GM13977 (cell line): ENCODE measurements at regions not wholly inside any gene's neighbourhood (a gene's known extent, or its start where the extent isn't known, plus 50 kb on each side); places are given as distances from the start of the nearest gene placed in this dataset.

Experiments
- DNase-seq: peaks from one replicate; pipeline ENCODE4 v3.0.0; 2012; ENCODE audit warnings: low spot score
- in situ Hi-C: fragments of 300-500 bp; cut with MboI; formaldehyde crosslinking; loops from one replicate; pipeline ENCODE4 v1.12.0; 2022; ENCODE audit warnings: low sequenced_read_pairs, low pct_unique_long_range_greater_than_20kb, mixed read lengths, inconsistent platforms; ENCODE audit not compliant: unreplicated experiment
- TF ChIP-seq, protein P1 (sequence below): IDR thresholded peaks from 2 replicates; pipeline ENCODE4 v1.5.1; 2012; ENCODE audit warnings: mild to moderate bottlenecking, control low read depth; ENCODE audit not compliant: insufficient read depth; ENCODE audit errors: extremely low read depth, missing control alignments

DNA sequence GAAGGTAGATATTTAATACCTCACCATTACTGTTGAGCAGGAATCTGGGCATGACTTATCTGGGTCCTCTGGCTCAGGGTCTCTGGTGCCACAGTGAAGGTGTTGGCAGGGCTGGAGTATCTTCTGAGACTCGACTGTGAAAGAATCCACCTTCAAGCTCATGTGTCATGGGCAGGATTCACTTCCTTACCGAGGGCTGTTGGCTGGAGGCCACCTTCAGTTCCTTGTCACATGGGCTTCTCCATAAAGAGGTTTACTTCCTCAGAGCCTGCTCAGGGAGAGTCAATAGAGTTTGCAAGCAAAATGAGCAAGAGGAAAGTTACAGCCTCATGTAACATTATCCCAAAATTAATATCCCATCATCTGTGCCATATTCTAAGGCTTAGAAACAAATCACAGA lies 459.5 kb downstream of the NR2F2 start:
- TF ChIP-seq, protein P1, sequence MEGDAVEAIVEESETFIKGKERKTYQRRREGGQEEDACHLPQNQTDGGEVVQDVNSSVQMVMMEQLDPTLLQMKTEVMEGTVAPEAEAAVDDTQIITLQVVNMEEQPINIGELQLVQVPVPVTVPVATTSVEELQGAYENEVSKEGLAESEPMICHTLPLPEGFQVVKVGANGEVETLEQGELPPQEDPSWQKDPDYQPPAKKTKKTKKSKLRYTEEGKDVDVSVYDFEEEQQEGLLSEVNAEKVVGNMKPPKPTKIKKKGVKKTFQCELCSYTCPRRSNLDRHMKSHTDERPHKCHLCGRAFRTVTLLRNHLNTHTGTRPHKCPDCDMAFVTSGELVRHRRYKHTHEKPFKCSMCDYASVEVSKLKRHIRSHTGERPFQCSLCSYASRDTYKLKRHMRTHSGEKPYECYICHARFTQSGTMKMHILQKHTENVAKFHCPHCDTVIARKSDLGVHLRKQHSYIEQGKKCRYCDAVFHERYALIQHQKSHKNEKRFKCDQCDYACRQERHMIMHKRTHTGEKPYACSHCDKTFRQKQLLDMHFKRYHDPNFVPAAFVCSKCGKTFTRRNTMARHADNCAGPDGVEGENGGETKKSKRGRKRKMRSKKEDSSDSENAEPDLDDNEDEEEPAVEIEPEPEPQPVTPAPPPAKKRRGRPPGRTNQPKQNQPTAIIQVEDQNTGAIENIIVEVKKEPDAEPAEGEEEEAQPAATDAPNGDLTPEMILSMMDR, result no peak
- DNase-seq, result no peak
- in situ Hi-C loops, result no loop called here

DNA sequence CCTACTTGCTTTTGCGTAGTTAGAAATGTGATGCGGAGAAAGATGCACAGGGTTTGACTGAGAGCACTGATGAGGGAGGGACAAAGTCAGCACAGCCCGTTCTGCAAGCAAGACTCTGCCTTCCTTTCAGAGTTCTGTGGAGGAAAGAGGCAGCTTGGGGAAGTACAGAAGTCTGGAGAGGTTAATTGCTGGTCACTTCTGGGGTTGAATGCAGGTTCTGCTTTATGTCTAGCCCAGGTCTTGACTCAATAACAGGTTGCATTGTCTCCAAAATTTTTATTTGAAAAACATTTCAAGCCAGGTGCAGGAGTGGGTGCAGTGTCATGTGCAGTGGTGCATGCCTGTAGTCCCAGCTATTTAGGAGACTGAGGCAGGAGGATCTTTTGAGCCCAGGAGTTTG lies 461.7 kb downstream of the NR2F2 start:
- DNase-seq, result no peak
- TF ChIP-seq, protein P1, result no peak
- in situ Hi-C loops, result no loop called here

DNA sequence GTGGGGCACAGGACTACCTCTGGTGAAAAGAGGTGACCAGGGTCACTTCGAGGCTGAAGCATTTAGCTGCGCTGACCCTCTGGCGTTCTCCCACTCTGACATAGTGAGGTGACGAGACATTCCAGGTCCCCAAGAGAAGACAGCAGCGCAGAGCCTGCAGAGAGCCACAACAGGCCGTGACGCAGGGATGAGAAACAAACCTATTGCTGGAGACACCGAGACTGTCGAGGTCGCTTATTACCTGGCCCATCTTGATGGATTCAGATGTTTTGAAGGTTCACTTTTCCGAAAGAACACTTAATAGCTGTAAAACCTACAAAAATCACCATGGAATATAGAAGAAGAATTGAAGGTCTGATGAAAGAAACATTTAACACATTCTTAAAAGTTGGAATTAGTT lies 466.3 kb downstream of the NR2F2 start:
- TF ChIP-seq, protein P1, result no peak
- no peak for DNase-seq
- in situ Hi-C loops, result no loop called here

DNA sequence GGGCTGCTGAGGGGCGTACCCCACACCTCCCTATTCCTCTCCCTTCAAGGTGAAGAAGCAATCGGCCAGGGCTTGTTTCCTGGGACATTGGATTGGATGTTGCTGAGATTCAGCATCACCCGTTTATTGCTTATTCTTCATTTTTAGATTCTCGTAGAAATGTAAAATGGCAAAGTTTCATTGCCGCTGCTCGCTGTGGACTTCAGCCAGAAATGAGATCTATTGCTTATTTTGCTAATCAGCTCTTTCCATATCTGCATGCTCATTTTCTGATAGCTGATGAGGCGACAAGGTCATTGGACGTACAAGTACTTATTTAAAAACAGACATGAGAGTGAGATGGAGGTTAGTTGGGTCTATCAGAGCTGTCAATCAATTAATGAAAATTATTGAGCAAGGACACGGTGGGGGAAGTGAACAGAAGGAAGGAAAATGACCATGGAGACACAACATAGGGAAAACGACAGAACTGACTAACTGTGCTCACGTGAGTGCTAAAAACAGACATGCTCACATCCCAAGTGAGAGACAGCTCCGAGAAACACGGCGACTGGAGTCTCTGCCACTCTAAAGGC lies 471.2 kb downstream of the NR2F2 start:
- TF ChIP-seq, protein P1, result no peak
- DNase-seq, result no peak
- in situ Hi-C loops, result no loop called here

DNA sequence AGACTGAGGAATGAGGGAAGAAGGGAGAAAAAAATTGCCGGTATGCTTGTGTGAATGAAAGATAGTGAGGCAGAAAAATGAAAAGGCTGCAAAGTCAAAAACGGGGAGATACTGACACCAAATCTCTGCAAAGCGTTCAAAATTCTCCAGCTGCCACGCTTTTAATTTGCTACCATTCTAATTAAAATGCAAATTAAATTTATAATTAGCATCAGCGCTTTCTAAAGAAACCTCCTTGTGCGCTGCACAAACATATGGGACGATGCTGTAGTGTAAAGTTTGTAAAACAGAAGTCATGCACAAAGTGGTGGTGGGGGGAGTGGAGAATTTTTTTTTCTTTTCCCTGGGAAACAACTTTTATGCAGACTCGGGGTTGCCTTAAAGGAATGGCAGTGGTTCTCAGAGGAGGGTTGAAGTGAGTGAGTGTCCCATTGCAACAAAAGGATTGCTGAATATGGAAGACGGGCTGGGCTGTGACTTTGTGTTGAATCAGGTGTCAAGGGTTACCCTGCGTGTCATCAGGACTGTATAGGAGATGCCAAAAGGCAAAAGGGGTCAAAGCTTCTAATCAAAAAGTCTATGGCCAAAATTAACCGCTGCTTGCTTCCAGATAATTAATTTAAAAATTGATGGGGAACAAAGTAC lies 472.2 kb downstream of the NR2F2 start:
- TF ChIP-seq, protein P1, result no peak
- no peak for DNase-seq
- in situ Hi-C loops, result no loop called here

DNA sequence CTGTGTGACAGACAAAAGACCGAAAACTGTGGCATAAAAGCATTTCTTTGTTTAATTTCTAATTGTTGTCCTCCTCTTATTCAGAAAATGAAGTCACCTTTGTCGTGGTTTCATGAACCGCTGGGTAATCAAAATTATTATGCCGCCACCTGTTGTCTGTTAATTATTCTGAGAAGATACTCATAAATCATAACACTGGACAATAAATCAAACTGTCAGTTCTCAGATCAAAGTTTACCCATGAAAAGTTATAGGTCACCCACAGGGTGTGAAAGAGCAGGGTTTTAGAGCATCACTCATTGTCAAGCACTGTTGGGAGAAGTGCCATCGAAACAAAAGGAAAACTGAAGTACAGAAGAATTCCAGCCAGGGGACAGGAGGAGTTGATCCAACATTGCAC lies 474.3 kb downstream of the NR2F2 start:
- in situ Hi-C loops, result no loop called here
- TF ChIP-seq, protein P1, result no peak
- DNase-seq, result no peak
